T-helper 2 cell (primary cell): ENCODE measurements at regions not wholly inside any gene's neighbourhood (a gene's known extent, or its start where the extent isn't known, plus 50 kb on each side); places are given as distances from the start of the nearest gene placed in this dataset.

Source experiments
- DNase-seq, 5 experiments: peaks; one replicate each; pipeline versions ENCODE4 v3.0.0 to v3.0.0-alpha.2; 2012 to 2022

DNA sequence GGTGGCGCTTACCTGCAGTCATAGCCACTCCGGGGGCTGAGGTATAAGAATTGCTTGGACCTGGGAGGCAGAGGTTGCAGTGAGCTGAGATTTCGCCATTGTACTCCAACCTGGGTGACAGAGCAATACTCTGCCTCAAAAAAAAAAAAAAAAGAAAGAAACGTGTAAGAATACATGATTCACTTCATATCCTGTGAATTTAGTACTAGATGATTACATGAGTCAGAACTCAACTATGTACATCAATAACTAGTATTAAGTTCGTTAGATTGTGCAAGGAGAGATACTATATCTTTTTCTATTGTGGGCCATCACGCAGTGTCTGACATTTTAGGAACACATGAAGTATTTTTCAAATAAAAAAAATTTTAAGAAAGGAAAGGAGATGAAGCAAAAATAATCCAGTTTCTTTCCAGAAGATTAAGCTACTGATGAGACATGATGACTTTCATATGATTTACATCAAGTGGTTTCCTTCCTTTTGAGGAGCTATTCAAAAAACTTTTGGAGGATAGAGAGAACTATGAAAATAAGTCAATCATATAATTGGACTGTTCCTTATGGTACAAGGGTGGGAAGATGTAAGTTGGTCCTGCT is 64.7 kb upstream of the EXOC1L start:
- peak in 1 of 5 experiments; percentile 12 for DNase-seq

DNA sequence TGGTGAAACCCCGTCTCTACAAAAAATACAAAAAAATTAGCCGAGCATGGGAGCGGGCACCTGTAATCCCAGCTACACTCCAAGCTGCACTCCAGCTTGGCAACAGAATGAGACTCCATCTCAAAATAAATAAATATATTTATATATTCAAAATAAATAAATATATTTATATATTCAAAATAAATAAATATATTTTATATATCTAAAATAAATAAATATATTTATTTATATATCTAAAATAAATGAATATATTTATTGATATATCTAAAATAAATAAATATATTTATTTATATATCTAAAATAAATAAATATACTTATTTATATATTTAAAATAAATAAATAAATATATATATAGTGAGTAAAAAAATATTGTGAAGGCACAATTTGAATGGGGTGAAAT is 63.4 kb upstream of the EXOC1L start:
- no peak for DNase-seq

DNA sequence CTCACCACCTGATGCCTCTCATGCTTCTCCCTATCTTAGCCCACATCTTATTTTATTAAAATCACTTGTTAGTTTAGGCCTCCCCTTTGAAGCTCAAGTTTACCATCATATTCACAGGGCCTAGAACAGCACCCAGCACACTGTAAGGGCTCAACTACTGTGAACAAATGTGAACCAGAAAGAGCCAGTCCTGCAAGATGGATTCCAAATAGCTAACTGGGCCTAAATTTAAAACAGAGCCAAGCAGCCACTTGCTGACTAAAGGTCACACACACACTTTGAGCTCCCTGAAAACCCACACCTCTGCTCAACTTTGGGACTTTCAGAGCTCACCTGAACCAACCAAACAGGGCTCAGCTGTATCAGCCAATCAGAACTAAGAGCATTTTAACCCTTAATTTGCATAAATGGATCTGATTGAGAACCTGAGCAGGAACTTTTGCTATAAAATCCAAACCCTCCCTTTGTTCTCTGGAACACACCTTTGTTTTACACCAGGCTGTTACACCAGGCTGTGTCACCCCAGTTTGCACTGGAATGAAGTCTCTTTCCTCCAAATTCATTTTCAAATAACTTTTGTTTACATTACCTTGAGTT is 62.1 kb upstream of the EXOC1L start:
- DNase-seq = no peak

DNA sequence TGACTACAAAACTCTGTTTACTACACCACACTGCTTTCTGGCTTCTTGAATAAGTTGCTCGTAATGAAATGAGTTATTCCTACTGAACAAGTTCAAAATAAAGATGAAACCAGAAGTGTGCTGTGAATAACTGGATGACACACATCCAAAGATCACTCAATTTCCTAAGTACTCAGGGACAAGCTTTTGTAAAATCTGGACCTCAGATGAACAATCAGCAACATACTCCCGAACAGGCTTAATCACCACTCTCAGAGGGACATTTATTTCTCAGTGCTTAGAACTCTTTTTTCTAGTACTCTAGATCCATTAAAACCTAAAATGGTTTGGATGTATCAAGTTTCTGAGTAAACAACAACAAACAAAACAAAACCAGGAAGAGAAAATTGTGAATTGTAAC is 61.5 kb upstream of the EXOC1L start:
- DNase-seq = no peak

DNA sequence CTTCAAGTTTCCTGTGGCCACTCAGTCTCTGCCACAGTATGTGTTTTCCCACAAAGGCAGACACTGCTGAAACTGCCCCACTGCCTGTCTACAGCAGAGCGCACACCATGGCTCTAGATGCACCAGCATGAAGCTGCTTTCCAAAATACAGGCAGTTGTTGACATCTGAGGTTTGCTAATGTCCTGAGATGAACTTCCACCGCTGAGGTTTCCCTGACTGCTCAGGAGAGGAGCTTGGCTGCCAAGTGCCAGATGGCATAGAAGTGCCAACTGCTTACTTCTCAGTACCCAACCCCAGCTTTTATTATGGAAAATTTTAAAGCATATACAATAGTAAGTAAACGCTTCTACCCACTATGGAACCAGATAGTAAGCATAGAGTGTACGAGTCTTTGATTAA is 61.0 kb upstream of the EXOC1L start:
- no peak for DNase-seq

DNA sequence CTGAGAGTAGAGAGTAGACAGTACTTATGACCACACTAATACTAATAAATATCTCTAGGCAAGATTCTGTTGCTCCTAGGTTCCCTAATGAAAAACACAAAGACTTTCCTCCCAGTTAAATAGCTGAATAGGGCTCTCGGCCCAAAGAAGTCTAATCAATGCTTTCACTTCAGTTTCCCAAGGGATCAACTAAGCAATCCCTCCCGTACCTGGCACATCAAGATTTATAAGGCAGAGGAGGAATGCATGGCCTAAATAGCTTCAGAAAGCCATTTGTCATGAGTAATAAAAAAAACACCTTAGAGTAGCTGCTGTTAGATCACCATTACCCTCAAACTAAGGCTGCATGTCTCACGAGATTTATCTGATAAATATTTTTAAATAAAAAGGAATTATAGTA is 56.8 kb upstream of the EXOC1L start:
- DNase-seq = no peak

DNA sequence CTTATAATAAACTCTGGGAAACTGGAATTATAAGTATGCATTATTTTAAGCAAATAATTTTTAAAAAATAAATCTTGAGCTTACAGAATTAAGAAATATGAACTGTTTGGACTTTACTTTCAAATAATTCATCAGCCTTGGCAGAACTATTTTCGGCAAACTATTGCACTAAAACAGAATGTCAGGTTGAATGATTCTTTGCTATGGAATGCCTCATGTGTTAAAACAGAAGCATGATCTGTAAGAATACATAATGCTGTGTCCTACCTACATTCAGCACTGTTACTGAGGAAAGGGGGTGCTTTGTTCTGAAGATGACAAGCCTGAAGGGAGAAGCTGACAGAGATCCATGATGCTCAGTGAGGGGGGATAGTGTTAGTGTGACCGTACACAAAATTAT is 55.6 kb upstream of the EXOC1L start:
- no peak for DNase-seq

DNA sequence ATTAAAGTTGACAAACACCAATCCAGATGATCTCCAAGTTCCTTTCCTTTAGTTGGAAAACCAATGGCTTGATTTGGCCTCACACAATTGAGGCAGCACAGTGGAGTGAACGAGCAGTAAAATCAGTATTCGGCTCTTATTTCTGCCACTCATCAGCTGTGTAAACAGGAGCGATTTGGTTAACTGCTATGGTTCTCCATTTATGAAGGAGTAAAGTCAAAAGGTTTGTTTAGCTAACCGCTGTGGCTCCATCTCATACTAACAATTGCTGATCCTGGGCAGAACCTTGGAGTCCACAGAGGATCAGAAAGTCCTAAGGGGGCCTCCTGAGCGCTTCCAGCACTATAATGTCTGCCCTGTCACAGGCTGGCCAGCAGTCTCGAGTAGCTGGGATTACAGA is 54.5 kb upstream of the EXOC1L start:
- DNase-seq = no peak

DNA sequence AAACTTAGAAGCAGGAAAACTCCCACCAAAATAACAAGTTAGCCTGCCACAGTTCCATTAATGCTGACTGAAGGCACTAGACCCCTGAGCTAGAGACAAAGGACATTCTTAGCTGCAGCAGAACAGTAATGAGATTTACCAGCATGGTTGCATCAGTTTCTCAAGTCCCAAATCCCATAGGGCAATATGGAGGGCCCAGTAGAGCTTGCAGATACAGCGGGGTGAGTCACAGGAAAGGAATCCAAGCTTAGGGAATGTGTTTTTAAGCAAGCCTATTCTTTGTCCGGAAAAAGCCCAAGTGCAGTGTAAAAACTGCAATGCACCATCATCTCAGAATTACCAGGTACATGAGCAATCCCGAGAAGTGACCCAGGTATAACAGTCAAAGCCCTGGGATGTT is 51.3 kb upstream of the EXOC1L start:
- DNase-seq = no peak
